HEK293T (cell line): ENCODE measurements at regions not wholly inside any gene's neighbourhood (a gene's known extent, or its start where the extent isn't known, plus 50 kb on each side); places are given as distances from the start of the nearest gene placed in this dataset.

Experiments
- ELF4 ChIP-seq: fragments of 450-650 bp; IDR thresholded peaks from 2 replicates; pipeline ENCODE4 v1.6.1; 2017; ENCODE audit warnings: antibody characterized with exemption
- HDGF ChIP-seq: fragments of 450-650 bp; IDR thresholded peaks from 2 replicates; pipeline ENCODE4 v1.6.1; 2017; ENCODE audit warnings: antibody characterized with exemption, borderline replicate concordance

DNA sequence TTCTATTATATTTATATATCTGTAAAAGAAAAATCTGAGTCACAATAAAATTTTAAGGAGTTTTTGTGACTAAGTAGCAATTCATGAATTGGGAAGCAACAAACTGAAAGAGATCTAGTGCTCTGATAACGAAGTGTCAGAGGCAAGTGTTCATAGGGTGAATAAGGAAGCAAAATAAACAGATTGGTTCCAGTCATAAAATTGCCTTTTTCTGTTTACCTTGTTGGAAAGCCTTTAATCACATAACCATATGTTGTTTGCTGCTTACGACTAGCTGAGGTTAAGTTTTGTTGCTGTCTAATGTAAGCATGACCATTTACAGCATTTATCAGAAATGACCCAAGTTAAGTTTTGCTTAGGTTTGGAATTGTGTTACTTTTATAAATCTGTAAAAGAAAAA lies 358.9 kb downstream of the ARL6IP6 start:
- no peak for TF ChIP-seq HDGF
- TF ChIP-seq ELF4 = no peak
